ENCODE measurements at regions not wholly inside any gene's neighbourhood (a gene's known extent, or its start where the extent isn't known, plus 50 kb on each side); places are given as distances from the start of the nearest gene placed in this dataset.

- intact Hi-C loops (cut with DNase I): no loop called here
- ATAC-seq (no peak), DNase-seq (no peak)
- TF ChIP-seq, protein P1, sequence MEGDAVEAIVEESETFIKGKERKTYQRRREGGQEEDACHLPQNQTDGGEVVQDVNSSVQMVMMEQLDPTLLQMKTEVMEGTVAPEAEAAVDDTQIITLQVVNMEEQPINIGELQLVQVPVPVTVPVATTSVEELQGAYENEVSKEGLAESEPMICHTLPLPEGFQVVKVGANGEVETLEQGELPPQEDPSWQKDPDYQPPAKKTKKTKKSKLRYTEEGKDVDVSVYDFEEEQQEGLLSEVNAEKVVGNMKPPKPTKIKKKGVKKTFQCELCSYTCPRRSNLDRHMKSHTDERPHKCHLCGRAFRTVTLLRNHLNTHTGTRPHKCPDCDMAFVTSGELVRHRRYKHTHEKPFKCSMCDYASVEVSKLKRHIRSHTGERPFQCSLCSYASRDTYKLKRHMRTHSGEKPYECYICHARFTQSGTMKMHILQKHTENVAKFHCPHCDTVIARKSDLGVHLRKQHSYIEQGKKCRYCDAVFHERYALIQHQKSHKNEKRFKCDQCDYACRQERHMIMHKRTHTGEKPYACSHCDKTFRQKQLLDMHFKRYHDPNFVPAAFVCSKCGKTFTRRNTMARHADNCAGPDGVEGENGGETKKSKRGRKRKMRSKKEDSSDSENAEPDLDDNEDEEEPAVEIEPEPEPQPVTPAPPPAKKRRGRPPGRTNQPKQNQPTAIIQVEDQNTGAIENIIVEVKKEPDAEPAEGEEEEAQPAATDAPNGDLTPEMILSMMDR (IDR thresholded peaks at IDR 0.05): no peak
- Histone ChIP-seq H3K27ac (no peak overlapping the region), H3K36me3 (no peaks in the 10 kb centered on the region), H3K27me3 (peaks cover 0 to 66% of the 10 kb centered on the region in 2 donors), H3K9me3 (no peaks in the 10 kb centered on the region), H3K4me1 (no peaks in the 10 kb centered on the region), H3K4me3 (no peak overlapping the region)
Observed at GRCh38 chr4:8695237-8696219, 103.0 kb downstream of the CPZ start.

DNA sequence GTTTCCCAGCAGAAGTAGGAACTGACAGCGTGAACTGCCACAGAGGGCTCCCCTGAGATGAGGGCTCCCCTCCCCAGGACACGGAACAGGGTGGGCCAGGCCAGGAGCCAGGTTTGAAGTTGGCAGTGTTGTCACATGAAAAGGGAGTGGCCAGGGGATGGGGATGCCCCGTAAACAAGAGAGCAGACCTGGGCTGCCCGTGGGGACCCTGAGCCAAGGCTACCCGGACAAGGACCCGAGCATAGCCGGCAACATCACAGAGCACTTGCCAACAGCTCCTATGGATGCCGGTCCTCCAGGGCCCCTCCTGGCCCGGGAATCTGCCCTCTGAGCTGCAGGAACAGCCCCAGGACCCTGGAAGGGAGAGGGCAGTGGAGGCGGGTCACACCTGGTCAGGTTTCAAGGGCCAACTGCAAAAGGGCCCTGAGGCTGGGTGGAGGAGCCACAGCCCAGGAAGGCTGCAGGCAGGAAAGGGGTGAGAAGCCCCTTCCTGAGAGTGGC lies 102.1 kb downstream of the CPZ start:
- no peak overlapping the region for H3K4me3 ChIP-seq
- H3K4me1 ChIP-seq: no peaks in the 10 kb centered on the region
- H3K27ac ChIP-seq: no peak overlapping the region
- intact Hi-C loops (cut with DNase I): no loop called here
- no peak for ATAC-seq
- no peaks in the 10 kb centered on the region for H3K9me3 ChIP-seq
- H3K27me3 ChIP-seq: peaks cover 0 to 66% of the 10 kb centered on the region in 2 donors
- H3K36me3 ChIP-seq: no peaks in the 10 kb centered on the region
- TF ChIP-seq, protein P1 (IDR thresholded peaks at IDR 0.05): no peak
- no peak for DNase-seq

GRCh38 chr4:8694226-8694625 lies 101.7 kb downstream of the CPZ start:
- H3K9me3 ChIP-seq: no peaks in the 10 kb centered on the region
- DNase-seq: no peak
- TF ChIP-seq, protein P1 (IDR thresholded peaks at IDR 0.05): no peak
- H3K27ac ChIP-seq: no peak overlapping the region
- H3K36me3 ChIP-seq: no peaks in the 10 kb centered on the region
- no peak for ATAC-seq
- peaks cover 0 to 66% of the 10 kb centered on the region in 2 donors for H3K27me3 ChIP-seq
- H3K4me1 ChIP-seq: no peaks in the 10 kb centered on the region
- no peak overlapping the region for H3K4me3 ChIP-seq
- intact Hi-C loops (cut with DNase I): no loop called here

DNA sequence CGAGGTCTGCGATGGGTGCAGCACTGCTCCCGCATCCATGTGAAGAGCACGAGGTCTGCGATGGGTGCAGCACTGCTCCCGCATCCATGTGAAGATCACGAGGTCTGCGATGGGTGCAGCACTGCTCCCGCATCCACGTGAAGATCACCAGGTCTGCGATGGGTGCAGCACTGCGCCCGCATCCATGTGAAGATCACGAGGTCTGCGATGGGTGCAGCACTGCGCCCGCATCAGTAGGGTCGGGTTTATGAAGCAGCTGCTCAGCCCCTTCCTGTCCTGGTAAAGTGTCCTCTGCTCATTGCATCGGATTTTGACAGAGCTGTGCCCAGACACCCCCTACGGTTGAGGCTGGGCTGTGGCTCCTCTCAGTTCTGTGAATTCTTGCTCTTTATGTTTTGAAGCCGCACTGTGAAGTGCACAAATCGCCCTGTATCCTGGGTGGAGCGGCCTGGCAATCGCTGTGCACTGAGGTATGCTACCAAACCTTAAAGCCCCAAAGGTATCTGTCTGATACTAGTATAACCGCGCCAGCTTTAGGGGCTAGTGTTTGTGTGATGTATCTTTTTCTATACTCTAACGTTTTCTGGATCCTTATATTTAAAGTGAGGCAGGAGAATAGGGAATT lies 98.7 kb downstream of the CPZ start:
- Histone ChIP-seq H3K4me3 (no peak overlapping the region), H3K4me1 (no peaks in the 10 kb centered on the region), H3K36me3 (no peaks in the 10 kb centered on the region), H3K27me3 (peaks cover 0 to 68% of the 10 kb centered on the region in 2 donors), H3K27ac (no peak overlapping the region), H3K9me3 (no peaks in the 10 kb centered on the region)
- TF ChIP-seq, protein P1 (IDR thresholded peaks at IDR 0.05): no peak
- DNase-seq (no peak), ATAC-seq (no peak)
- intact Hi-C loops (cut with DNase I): no loop called here

Data from left lung (tissue), 4 donors.